COLO668 (cell line): ENCODE measurements at regions not wholly inside any gene's neighbourhood (a gene's known extent, or its start where the extent isn't known, plus 50 kb on each side); places are given as distances from the start of the nearest gene placed in this dataset.

Experiments used
- DNase-seq: peaks from one replicate; lab custom pipeline; 2025; ENCODE audit not compliant: unreplicated experiment; lab: John Stamatoyannopoulos, UW

DNA sequence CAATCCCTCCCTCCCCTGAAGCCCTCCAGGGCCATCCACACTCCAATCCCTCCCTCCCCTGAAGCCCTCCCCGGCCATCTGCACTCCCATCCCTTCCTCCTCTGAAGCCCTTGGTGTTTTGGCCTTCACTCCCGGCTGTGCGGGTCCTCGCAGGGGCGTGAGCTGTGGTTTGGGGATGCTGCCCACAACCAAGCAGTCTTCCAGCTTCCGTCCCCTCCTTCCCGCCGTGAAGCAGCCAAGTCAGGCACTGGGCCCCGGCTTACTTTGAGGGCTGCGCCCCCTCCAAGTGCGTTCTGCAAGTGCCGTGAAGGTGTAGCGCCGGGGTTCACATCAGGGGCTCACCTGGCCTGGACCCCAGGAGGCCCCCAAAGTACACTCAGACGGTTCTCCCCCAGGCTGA, 335.9 kb downstream of the BRD1 start:
- no peak for DNase-seq

DNA sequence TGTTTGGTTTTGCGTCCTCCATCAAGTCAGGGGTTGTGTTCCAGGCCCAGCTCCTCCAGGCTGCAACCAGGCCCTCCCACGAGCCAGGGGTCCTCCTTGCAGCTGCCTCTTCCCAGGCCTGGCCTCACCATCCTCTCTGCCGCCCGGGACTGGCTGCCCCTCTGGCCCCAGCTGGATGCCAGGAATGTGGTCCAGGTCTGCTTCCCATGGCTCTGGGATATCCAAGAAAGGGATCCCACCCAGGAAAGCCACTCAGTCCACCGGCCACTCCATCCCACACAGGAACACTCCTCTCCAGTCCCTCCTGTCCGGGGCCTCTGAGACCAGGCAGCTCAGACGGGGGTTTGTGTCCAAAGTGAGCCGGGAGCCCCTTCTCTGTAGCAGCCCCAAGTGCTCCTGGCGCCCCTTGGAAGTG, 336.4 kb downstream of the BRD1 start:
- no peak for DNase-seq

DNA sequence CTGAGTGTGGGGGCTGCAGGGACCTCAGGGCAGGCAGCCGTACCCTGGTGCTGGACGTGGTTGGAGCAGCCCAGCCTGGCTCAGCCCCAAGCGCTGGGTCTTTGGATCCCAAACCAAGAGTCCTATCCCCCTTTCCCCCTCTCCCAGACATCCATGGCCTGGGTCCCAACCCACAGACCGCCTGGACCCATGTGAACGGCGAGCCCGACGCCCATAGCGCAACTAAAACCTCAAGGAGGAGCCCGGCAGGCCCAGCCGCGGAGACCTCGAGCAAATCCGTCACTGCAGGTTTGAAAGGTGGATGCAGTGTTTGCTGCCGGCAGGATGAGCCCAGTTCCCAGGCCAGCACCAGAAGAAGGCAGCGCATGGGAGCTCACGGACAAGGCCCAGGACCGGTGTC, 337.0 kb downstream of the BRD1 start:
- no peak for DNase-seq

DNA sequence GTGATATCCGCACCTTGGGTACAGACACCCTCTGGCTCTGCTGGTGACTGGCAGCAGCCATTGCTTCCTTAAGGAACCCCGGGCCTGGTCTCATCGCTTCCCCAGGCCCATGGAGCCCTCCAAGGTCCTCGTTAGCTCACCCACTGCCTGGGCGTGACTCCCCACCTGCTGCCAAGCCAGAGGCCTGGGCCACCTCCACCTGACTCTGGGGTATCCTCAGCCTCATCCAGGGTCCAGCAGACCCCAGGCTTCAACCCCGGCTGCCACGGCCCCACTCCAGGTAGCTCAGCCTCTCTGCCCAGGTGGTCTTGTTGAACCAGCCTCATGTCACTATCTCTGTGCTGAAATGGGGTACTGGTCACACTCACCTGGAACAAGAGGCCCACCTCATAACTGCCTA, 337.9 kb downstream of the BRD1 start:
- DNase-seq, result no peak

DNA sequence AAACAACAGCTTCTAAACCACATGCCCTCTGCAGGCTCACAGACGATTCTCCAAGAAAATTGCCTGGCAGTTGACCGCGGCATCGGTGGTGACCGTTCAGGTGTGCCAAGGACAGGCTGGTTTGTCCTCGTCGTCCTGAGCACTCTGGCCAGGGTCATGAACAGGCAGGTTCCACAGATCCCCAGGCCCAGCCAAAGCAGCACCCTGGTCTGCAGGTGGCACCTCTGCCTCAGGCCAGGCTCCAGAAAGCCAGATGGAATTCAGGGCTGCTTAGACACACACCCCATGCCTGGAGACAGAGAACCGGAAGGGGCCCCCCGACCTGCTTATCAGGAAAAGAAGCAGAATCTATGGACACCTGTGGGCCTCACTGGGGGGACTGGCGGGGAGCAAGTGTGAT, 338.7 kb downstream of the BRD1 start:
- DNase-seq, result no peak

DNA sequence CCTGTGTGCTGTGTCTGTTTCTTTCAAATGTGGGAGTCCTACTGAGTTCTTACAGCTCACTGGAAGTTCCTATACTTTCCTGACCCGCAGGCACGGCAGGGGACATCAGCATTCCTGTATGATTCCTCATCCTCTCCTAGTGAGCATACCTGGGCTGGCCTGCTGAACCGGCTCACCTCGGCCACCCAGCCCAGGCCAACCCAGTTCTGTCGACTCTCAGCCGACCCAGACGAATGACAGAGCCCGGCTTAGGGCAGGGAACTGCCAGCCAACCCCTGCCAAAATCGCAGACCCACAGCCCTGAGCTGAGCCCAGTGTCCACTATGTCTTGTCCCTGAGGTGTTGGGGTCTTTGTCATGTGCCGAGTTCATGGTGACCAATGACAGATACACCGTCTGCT, 339.7 kb downstream of the BRD1 start:
- no peak for DNase-seq

DNA sequence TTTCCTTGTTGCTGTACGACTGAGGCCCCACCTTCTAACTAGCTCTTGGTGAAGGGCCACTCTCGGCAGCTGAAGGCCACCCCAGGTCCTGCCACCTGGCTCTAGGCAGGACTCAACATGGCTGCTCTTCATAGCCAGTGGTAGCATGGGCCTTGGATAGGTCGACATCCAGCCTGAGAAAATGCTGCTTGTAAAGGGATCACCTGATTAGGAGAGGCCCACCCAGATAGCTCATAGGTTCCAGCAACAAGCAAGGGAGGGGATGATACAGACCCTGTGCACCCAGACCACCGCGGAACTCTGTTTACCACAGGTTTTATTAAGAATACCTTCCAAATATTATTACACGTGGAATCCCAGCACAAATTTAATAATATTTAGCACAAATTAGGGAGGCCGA, 341.4 kb downstream of the BRD1 start:
- no peak for DNase-seq

DNA sequence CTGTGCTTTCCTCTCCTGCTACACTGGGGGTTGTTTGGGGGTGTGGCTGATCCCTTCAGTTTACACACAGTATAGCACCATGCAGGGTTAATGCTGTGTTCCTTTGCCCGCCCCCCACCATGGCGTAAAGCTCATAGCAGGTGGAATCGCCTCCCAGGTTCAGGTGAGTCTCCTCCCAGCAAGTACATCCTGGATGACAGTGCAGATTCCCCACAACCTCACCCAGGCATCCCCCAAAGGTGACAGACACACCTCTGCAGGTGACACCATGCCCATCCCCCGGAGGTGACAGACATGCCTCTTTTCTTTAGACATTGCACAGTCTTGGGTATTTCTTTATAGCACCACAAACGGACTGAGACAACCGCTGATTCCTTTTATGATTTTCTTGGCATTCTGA, 343.7 kb downstream of the BRD1 start:
- no peak for DNase-seq

DNA sequence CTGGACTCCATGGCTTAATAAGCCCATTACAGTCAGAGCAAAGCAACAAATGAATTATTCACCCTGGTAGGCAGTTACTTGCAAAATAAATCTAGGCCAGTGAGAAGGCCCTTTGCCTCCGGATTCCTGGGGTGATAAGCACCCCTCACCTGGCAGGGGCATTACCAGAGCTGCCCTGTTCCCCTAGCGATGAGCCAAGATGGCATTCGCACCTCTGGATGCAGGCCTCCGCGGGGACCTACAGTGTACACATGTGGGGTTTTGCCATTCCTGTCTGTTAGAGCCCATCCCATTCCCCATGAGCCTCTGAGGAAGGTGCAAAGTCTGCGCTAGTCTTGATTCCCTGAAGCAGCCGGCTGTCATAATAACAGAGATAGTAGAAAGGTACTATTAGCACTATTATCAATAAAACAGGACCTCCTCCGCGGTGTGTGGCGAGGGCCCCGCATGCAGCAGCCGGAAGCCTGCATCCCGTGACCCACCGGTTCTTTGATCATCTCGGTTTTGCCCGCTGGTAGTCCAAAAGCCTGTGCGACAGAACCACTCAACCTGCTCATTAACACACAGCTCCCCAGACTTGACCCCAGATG, 344.3 kb downstream of the BRD1 start:
- DNase-seq, result no peak

DNA sequence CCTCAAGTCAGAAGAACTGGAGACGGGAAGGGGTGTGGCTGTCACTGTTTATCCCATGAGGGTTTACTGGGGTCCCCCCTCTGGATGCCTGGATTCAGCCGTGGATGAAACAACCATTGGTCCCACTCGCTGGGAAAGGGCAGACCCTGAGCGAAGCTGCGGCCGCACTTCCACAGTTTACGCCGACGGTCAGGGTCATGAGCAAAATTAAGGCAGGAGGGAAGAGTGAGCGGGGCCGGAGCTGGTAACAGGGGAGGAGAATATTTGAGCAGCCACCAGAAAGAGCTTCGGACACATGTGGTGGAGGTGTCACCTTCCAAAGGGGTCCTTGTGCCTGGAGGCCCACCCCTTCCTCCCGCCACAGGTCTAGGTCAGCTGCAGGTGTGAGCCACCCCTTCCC, 344.9 kb downstream of the BRD1 start:
- DNase-seq, result no peak

DNA sequence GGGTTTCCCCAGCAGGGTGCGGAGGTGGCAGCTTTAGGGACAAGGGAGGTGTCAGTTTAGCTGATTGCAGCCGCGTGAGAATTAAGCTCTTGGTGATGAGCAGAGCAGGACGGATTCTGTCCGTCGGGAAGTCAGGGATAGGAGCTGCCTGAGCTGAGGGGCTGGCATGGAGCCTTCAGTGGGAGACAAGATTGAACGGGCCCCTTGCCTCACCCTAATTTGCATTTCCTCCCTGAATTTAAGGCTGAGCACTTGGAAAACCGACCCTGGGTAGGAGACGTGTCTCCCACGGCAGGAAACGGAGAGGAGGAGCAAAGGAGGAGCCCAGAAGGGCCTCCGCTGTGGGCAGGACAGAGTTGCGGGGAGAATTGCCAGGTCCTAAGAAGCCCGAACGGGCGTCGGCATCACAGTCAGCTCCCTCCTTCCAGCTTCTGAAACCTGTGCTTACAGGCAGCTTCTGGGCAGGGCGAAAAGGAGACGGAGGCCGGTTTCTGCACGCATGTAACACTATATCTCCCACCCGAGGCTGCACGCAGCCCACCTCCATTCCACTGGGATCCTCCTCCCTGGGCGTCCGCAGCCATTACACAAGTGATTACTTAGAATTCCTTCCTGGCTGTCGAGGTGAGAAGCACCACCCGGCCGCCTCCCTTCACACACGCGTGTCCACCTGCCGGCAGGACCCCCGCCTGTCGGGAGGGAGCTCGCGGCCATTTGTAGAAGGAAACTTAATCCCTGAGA, 345.8 kb downstream of the BRD1 start:
- no peak for DNase-seq

DNA sequence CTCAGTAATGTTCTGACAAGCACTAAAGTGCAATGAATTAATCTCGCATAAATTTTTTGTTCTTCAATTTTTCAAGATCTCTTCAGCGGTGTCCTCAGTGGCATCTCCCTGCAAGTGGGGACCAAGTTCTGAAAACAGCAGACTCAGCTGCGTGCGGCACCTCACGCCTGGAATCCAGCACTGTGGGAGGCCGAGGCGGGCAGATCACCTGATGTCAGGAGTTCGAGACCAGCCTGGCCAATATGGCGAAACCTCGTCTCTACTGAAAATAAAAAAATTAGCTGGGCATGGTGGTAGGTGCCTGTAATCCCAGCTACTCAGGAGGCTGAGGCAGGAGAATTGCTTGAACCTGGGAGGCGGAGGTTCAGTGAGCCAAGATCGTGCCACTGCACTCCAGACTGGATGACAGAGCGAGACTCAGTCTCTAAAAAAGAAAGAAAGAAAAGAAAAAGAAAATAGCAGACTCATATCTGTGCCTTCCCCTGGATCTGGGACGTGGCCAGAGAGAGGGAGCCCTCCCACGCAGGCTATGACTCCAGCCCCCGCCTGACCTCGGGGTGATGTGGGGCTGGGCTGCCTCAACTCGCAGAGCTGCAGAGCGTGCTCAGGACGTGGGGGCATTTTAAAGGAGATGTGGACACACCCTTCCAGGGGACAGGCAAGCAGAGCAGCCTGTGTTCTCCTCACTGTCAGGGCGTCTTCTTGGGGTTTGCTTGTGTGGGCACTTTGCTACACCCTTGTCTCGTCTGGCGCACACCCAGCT, 346.6 kb downstream of the BRD1 start:
- no peak for DNase-seq

DNA sequence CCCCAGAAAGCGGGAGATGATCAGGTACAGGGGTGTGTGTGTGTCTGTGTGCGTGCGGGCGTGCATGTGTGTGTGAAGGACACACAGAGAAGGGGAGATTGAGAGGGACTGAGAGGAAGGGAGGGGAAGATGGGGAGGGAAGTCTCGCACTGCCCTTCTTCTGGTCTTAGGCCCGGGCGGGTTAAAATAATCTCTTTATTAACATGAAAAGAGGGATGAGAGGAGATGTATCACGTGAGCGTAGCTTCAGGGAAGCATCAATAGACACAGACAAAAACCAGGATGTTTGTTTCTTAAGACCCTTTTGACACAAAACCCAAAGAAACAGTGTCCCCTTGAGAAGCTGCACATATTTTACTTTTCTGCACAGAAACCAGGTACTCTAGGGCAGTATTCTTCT, 347.3 kb downstream of the BRD1 start:
- DNase-seq, result no peak

DNA sequence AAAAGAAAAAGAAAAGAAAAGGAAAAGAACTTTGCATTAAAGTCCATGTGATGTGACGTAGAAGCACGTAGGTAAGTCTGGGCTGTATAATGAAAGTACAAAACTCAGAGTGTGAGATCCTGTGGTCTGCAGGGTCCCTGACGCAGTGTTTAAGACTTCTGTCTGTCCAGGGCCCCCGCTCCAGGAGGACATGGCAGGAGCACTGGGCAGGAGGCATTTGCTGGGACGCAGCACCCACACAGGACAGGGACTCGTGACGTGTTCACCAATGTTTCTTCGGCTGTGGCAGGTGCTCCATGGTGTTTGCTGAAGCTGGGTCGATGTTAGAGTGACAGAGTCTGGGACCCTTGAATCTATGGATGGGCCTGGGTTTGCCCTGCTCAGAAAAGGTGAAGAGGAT, 348.1 kb downstream of the BRD1 start:
- DNase-seq, result no peak

DNA sequence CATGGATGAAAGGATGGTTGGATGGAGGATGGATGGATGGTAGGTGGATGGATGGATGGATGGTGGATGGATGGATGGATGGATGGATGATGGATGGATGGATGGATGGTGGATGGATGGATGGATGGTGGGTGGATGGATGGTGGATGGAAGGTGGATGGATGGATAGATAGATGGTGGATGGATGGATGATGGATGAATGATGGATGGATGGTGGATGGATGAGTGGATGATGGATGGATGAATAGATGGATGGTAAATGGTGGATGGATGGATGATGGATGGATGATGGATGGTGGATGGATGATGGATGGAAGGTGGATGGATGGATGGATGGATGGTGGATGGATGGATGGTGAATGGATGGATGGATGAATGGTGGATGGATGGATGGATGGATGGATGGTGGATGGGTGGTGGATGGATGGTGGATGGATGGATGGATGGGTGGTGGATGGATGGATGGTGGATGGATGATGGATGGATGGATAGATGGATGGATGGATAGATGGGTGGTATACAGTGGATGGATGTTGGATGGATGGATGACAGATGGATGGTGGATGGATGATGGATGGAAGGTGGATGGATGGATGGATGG, 350.8 kb downstream of the BRD1 start:
- no peak for DNase-seq

DNA sequence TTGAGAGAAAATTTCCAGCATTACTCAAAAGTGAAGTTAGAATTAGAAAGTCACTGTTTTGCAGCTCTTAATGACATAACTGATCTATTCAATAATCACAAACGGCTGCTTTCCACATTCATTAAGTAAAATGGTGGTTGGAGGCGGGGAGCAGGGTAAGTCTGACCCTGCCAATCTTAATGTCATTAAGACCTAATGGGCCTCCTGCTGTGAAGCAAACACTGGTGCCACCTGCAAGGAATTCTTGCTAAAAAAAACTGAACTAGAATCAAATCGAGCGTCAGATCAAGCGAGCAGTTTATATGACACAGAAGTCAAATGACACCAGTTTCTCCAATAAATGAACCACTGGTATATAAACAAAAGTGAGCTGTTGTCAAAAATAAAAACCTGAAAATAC, 351.5 kb downstream of the BRD1 start:
- no peak for DNase-seq

DNA sequence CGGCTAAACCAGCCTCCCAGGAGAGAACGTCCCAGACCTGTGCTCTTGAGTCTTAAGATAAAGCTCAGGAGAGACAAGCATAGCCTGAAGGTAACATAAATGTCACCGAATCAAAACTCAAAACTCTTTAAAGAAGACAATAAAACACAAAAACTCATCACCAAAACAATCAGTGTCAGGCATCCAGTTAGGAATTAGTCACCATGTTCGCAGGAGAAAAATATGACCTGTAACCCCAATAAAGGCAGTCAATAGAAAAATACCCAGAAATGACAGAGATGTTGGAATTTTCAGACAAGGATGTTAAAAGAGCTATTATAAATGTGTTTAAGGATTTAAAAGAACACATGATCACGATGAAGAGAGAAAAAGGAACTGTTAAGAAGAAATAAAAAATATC, 352.4 kb downstream of the BRD1 start:
- DNase-seq, result no peak

DNA sequence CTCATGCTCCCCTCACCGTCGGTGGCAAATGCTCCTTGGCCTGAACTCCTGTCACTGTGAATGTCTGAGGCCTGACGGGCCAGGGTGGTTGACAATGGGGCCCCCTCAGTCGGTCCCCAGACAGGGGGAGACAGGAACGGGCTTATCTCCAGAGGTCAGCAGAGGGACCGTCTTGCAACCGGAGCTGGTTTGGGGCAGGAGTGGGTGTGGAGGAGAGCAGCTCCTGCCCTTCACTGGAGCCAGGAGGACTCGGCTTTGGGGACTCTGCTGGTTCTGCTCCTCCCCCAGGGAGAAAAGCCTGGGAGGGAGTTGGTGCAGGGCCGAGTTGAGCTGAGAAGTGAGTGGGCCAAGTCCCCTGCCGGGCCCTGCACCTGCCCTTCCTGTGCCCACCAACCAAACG, 354.4 kb downstream of the BRD1 start:
- no peak for DNase-seq

DNA sequence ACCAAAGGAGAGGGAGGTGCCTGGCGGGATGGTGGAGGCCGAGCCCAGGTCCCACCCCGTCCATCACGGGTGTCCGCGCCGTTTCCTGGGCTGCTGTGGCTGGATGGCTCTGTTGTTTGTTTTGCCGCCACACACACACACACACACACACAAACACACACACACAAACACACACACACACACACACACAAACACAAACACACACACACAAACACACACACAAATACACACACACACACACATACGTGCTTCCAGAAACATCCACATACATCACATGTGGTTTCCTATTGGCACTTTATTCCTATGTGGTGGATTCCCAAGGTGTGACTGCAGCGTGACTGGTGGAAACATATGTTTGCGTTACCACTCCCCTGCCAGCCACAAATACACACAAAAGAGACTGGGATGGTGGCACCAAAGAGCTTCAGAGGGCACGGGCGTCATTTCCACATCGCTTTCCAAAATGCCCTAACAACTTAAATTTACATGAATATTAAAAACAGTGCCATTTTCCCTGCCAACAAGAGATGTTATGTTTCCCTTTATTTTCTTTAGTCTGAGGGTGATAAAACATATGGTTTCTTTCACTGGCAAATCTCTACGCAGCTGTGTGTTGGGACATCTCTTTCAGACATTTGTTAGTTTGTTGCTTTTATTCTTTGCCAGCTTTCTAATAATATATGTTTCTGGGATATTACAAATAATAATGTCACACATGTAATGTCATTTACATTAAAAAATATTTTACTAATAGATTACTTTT, 356.8 kb downstream of the BRD1 start:
- DNase-seq, result no peak

DNA sequence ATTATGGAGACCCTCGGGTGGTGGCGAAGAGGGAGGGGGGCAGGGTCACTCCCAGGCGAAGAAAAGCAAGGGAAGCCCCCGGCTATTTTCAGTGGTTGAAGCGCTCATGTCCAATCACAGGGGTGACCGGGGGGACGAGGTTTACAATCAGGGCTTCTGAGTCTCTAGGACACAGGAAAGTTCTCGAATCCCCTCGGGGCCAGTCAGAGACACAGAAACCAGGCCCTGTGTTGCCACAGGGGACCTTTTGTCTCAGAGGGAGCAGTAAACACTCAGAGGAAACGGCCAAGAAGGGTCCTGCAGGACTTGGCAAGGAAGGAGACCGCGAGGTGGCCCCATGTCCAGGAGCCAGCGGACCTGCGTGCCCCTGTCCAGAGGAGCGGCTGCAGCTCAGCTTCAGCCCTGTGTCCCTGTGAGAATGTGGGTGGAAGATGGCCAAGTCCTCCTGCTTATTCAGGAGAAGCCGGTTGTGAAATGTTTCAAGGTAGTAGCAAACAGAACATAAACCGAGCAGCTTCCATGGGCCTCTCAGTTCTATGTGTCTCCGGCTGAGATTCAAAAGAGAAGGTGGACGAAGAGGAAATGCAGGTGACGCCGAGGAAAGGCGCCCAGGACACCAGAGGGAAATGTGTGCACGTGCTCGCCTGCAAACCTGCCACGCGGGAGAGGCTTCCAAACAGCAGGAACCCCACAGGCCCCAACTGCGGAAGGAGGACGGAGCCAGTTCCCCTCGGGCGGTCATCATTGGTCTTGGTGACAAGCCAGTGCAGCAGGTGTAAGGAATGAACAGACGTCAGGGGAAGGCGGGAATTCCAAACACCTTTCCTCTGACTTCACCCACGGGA, 357.6 kb downstream of the BRD1 start:
- DNase-seq, result no peak
